ENCODE measurements at regions not wholly inside any gene's neighbourhood (a gene's known extent, or its start where the extent isn't known, plus 50 kb on each side); places are given as distances from the start of the nearest gene placed in this dataset.

GRCh38 chr2:240229005-240229404 is 88.5 kb upstream of the OTOS start:
- TF ChIP-seq POLR2AphosphoS5 (IDR thresholded peaks at IDR 0.05; ENCODE audit: insufficient read depth in 1 of 2, low read depth in 1 of 2) (no peak), CTCF (IDR thresholded peaks at IDR 0.05) (no peak)
